NCI-H774 (cell line): ENCODE measurements at regions not wholly inside any gene's neighbourhood (a gene's known extent, or its start where the extent isn't known, plus 50 kb on each side); places are given as distances from the start of the nearest gene placed in this dataset.
"Not testable (repeated sequence)": the region's sequence is repeated elsewhere in the genome, so short reads cannot be mapped to it uniquely, and the experiment has no call there.

Experiments
- DNase-seq: peaks from one replicate; lab custom pipeline; 2025; lab: John Stamatoyannopoulos, UW

DNA sequence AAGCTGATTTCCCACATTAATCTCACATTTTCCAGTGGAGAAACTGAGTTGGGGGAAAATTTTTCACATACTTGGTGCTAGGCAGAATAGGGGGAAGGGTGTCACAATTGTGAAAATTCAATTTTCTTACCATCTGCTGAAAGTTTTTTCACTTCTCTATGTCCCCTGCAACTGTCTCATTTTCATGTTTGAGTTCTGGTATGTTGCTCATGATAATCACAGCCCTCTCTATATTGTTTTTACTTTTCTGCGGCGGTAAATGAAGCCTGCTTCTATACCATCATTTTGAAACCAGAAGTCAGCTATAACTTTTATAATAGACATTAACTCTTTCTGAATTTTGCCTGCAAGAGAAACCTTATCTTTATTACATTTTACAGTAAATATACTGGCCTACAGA, 1664.5 kb downstream of the EFNA5 start:
- DNase-seq, result no peak

DNA sequence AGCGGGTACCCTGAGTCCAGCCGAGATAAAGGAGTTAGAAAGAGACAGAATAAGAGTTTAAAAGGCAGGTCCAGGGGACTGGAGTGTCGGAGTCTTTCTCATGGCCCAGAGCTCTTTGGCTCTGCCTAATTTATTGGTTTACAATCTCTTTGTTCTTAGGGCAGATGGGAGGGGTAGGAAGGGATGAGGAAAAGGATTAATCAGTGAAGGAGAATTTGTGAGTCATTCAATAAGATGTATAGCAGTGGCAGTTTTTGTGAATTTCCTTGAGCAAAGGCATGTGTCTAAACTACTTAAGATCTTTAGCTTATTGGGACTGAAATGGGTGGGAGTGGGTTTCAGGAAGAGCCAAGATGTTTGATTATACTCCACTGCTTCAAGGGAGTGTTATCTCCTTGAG, 1671.7 kb downstream of the EFNA5 start:
- DNase-seq, result not testable (repeated sequence)

GRCh38 chr5:105993027-105993426, 1677.7 kb downstream of the EFNA5 start:
- DNase-seq, result no peak

DNA sequence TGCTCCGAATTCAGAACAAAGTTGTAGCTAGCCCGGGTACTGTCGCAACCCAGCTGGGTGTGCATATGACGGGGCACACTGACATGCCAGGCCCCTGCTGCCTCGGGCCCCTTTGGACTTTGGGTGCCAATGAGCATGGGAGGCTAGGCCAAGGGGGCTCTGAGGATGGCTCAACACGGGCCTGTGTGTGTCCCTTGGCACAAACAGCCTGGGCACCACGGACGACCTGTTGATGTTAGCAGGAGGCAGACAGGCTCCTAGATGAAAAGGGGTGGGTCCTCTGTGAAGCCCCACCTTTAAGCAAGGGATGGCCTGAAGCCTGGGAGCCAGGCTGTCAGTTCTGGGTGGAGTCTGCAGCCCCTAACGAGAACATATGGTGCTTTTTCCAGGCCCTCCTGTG, 1688.2 kb downstream of the EFNA5 start:
- no peak for DNase-seq

GRCh38 chr5:105978011-105978410, 1692.7 kb downstream of the EFNA5 start:
- no peak for DNase-seq

GRCh38 chr5:105977163-105977562, 1693.6 kb downstream of the EFNA5 start:
- no peak for DNase-seq

GRCh38 chr5:105970919-105971318, 1699.8 kb downstream of the EFNA5 start:
- DNase-seq, result no peak

- DNase-seq, result no peak
Measured at GRCh38 chr5:105968981-105969380, 1701.8 kb downstream of the EFNA5 start.

DNA sequence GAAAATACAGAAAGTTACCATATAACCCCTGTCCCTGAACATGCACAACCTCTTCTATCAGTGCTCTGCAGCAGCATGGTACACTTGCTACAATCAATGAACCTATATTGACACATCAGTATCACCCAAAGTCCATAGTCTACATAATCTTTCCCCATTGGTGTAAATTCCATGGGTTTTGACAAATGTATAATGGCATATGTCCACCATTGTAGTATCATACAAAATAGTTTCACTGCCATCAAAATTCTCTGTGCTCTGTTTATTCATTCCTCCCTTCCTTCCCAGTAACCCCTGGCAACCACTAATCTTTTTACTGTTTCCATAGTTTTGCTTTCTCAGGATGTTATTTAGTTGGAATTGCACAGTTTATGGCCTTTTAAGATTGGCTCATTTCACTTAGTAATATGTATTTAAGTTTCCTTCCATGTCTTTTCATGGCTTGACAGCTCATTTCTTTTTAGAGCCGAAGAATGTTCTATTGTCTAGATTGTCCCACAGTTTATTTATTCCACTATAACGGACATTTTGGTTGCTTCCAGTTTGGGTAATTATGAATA, 1707.0 kb downstream of the EFNA5 start:
- DNase-seq, result no peak

GRCh38 chr5:105961572-105961971, 1709.2 kb downstream of the EFNA5 start:
- no peak for DNase-seq

DNA sequence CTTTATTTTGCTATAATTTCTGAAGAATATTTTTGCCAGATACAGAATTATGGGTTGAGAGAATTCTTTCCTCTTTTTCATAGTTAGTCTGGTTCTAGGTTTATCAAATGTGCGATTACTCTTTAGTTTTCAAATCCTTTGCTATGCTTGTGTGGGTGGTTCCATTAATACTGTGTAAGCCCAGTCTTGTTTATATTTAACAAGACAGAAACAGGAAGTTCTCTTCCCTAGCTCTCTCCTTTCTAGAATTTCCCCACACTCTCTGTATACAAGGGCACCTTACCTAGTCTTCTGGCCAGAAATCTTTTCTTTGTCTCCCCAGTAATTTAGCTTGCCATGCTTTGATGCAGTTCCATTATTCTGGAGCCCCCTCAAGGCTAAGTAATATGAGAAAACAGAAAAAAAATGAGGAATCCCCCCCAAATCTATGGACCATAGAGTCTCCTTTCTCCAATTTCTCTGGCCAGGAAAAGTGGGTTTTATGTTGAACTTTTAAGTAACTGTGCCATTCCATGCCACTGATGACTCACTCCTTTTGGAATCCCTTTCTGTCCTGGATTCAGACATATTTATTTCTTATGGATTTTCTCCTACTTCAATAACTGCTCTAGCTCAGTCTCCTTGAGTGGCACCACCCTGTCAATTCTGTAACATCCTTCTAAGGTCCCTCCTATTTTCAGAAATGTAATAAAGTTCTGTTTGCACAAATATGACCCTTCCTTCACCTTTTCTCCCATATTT, 1714.1 kb downstream of the EFNA5 start:
- no peak for DNase-seq

- no peak for DNase-seq
Measured at GRCh38 chr5:105954341-105954740, 1716.4 kb downstream of the EFNA5 start.

DNA sequence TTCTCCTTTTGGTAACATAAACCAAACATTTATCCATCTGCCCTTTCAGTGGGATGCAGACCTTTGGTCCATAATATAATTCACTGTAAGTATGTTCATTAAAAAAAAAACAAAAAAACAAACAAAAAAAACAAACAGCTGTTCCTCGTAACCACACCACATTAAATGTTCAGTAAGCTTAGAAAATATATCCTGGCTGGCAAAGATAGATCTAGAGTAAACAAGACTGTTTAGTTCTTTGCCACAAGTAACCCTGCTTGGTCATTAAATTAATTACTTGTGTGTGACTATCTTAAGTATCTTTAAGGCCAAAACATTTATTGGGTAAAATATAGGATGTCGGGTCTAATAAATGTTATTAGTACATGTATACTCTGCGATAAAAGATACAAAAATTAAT, 1717.1 kb downstream of the EFNA5 start:
- DNase-seq, result peak; percentile 69

DNA sequence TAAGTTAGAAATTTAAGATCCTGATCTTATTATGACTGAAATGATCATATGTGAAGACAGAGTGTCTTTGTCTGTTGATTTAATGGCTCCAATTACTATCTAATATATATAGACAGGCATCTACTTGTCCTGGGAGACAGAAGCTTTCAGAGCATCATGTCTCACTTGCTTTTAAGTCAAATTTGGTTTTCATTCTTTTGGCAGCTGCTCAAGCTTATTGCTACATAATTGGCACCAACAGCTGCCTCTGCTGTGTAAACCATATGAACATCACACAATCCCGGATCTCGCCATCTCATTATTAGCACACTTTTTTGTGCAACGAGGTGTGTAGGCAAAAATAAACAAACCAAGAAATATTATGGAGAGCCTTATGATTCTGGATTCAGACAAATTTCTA, 1717.9 kb downstream of the EFNA5 start:
- peak; percentile 83 for DNase-seq

DNA sequence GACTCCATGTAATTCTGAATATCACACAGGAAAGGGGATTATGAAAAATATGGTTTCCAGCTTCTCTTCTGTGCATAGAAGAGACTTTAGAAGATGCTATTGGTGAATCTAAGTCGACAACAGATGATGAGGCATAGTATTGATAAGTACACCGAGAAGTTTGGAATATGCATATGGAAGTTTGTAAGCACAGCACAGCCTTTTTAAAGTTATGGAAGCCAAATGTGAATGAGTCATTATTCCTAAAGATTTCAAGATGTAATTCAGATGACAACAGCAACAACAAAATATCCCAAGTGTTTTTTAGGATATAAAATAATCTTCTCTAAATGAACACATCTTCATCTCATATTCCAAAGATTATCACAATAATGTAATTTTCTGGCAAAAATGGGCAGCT, 1723.3 kb downstream of the EFNA5 start:
- no peak for DNase-seq

GRCh38 chr5:105945203-105945972, 1725.3 kb downstream of the EFNA5 start:
- no peak for DNase-seq

GRCh38 chr5:105940181-105940580, 1730.6 kb downstream of the EFNA5 start:
- DNase-seq, result no peak

GRCh38 chr5:105934171-105934570, 1736.6 kb downstream of the EFNA5 start:
- no peak for DNase-seq

DNA sequence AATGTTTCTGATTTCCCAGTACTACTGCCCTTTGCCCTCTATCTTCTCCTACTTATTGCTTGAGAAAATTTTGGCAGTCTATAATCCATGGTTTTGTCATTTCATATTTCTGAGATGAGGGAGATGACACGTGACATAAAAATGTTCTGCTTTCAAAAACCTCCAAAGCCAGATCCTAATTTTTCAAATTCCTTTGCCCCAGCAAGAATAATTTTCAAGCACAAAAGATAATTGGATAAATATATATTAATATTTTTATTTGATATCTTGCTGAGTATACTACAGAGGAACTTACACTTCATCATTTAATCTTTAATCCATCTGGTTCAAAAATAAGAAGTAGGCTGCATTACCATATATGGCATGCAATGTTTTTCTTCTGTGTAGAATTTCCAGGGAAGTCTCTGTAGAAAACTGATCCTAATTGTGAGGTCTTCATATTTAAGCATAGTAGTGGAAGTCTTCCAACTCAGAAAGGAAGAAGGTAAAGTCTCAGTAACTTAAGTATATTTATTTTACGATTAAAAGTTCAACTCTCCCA, 1738.8 kb downstream of the EFNA5 start:
- DNase-seq, result no peak

DNA sequence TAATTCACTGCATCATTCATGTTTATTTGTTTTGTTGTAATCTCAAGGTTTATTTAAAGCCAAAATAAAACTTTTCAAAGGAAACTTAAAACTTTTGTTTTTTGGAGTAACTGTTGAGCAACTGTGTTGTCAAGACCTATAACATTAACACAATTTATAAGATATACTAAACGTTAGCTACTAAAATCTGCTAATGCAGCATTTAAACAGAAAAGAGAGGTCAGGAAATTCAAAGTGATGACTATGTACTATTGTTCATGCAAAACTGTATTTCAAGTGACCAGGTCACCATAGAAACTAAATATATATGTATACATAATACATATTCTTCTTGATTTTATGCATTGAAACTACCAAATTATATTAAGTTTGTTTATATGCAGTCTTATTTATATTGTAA, 1740.9 kb downstream of the EFNA5 start:
- DNase-seq, result no peak

DNA sequence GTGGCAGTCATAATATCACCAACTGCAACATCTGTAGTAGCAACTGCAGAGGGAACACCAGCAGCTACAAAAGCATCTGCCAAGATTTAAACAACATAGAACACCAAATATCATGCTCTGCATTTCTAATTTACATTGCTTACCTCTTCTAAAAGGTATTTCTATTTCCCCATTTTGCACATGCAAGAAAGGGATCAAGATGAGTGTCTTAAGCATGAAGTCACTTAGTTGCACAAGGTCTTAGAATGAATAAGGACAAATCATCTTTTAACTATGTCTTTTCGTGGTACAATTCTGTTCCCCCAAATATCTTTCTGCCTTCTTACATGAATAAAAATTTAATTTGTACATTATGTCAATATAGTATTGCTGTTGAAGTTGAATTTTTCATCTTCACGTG, 1746.4 kb downstream of the EFNA5 start:
- DNase-seq, result no peak

- DNase-seq, result no peak
Measured at GRCh38 chr5:105922574-105922973, 1748.2 kb downstream of the EFNA5 start.

- no peak for DNase-seq
Measured at GRCh38 chr5:105922080-105922479, 1748.7 kb downstream of the EFNA5 start.
